Astrocyte of the cerebellum (primary cell): ENCODE measurements at regions not wholly inside any gene's neighbourhood (a gene's known extent, or its start where the extent isn't known, plus 50 kb on each side); places are given as distances from the start of the nearest gene placed in this dataset.
"Not testable (repeated sequence)": the region's sequence is repeated elsewhere in the genome, so short reads cannot be mapped to it uniquely, and the experiment has no call there.

Experiments
- DNase-seq: peaks from one replicate; pipeline ENCODE4 v3.0.0-alpha.2; 2011; ENCODE audit warnings: low read depth
- H3K4me3 ChIP-seq: 2 replicates; pipeline ENCODE4 v1.5.1; 2011; ENCODE audit warnings: mild to moderate bottlenecking, low read depth, low read length, moderate library complexity
- CTCF ChIP-seq: IDR thresholded peaks from 2 replicates; pipeline ENCODE4 v1.5.1; 2012; ENCODE audit warnings: low read length, low read depth, moderate library complexity, mild to moderate bottlenecking; ENCODE audit errors: missing control alignments
- in situ Hi-C: cut with HindIII; loops from 2 replicates; pipeline ENCODE4 v1.10.0; 2017; ENCODE audit warnings: low sequenced_read_pairs

- no peak for TF ChIP-seq CTCF
- H3K4me3 ChIP-seq: no peak overlapping the region
- DNase-seq: no peak
- in situ Hi-C loops: no loop called here
These were observed 284.7 kb downstream of the MIAT start for GRCh38 chr22:26941896-26942636.

GRCh38 chr22:26942637-26942957 is 285.2 kb downstream of the MIAT start:
- no peak overlapping the region for H3K4me3 ChIP-seq
- in situ Hi-C loops: no loop called here
- no peak for TF ChIP-seq CTCF
- DNase-seq: no peak

- DNase-seq: no peak
- no peak overlapping the region for H3K4me3 ChIP-seq
- no peak for TF ChIP-seq CTCF
- in situ Hi-C loops: no loop called here
These were observed 288.2 kb downstream of the MIAT start for GRCh38 chr22:26945565-26945964.

- DNase-seq: no peak
- TF ChIP-seq CTCF: no peak
These were observed 291.8 kb downstream of the MIAT start for GRCh38 chr22:26949193-26949592.

GRCh38 chr22:26951139-26951538 is 293.8 kb downstream of the MIAT start:
- in situ Hi-C loops, DNase-seq, H3K4me3 ChIP-seq: not testable (repeated sequence)

More at GRCh38 chr22:26949193-26949592, 291.8 kb downstream of the MIAT start:
- no peak overlapping the region for H3K4me3 ChIP-seq
- in situ Hi-C loops: no loop called here

- TF ChIP-seq CTCF: no peak
These were observed 294.6 kb downstream of the MIAT start for GRCh38 chr22:26952004-26952403.

GRCh38 chr22:26952451-26953011 is 295.1 kb downstream of the MIAT start:
- TF ChIP-seq CTCF: no peak
- in situ Hi-C loops: no loop called here
- no peak overlapping the region for H3K4me3 ChIP-seq
- DNase-seq: no peak

More at GRCh38 chr22:26952004-26952403, 294.6 kb downstream of the MIAT start:
- in situ Hi-C loops: no loop called here
- no peak for DNase-seq
- H3K4me3 ChIP-seq: no peak overlapping the region
